Activated naive CD4-positive, alpha-beta T cell treated with anti-CD3 and anti-CD28 coated beads, Interleukin-2, amount 10 ng/mL, durations not matched to agents 7 days and 5 days (primary cell): ENCODE measurements at regions not wholly inside any gene's neighbourhood (a gene's known extent, or its start where the extent isn't known, plus 50 kb on each side); places are given as distances from the start of the nearest gene placed in this dataset.

Source experiments
- CTCF ChIA-PET: fragments of 350-600 bp; sonication (Branson Sonifier 250); formaldehyde crosslinking; loops from one replicate; lab custom pipeline; 2021; ENCODE audit warnings: antibody characterized with exemption; lab: Charles Lee
- DNase-seq: peaks from one replicate; pipeline ENCODE4 v3.0.0-alpha.2; 2020
- H3K27ac Mint-ChIP-seq: one replicate; pipeline ENCODE4 v1.8.0; 2021; ENCODE audit warnings: mild to moderate bottlenecking, moderate library complexity, mixed read lengths
- H3K27me3 Mint-ChIP-seq: one replicate; pipeline ENCODE4 v1.8.0; 2021; ENCODE audit warnings: mild to moderate bottlenecking, mixed read lengths
- H3K36me3 Mint-ChIP-seq: one replicate; pipeline ENCODE4 v1.8.0; 2021; ENCODE audit warnings: mixed read lengths
- H3K4me1 Mint-ChIP-seq: one replicate; pipeline ENCODE4 v1.8.0; 2021; ENCODE audit warnings: mixed read lengths
- H3K4me3 Mint-ChIP-seq: one replicate; pipeline ENCODE4 v1.8.0; 2021; ENCODE audit warnings: mild to moderate bottlenecking, moderate library complexity, mixed read lengths
- H3K9me3 Mint-ChIP-seq: one replicate; pipeline ENCODE4 v1.8.0; 2021; ENCODE audit warnings: mixed read lengths

GRCh38 chr4:110381784-110382183 lies 94.2 kb upstream of the ENPEP start:
- Mint-ChIP-seq H3K36me3 (no peaks in the 10 kb centered on the region), H3K4me1 (no peaks in the 10 kb centered on the region), H3K27me3 (peaks cover 9% of the 10 kb centered on the region), H3K9me3 (peaks cover 15% of the 10 kb centered on the region), H3K27ac (no peak overlapping the region), H3K4me3 (no peak overlapping the region)
- CTCF ChIA-PET = no interaction called here
- DNase-seq = no peak

GRCh38 chr4:110372485-110372884 lies 103.5 kb upstream of the ENPEP start:
- CTCF ChIA-PET = no interaction called here
- no peak for DNase-seq
- Mint-ChIP-seq H3K36me3 (no peaks in the 10 kb centered on the region), H3K27ac (no peak overlapping the region), H3K4me1 (no peaks in the 10 kb centered on the region), H3K27me3 (no peaks in the 10 kb centered on the region), H3K9me3 (no peaks in the 10 kb centered on the region), H3K4me3 (no peak overlapping the region)

GRCh38 chr4:110371016-110371770 lies 104.8 kb upstream of the ENPEP start:
- no peaks in the 10 kb centered on the region for H3K9me3 Mint-ChIP-seq
- H3K4me3 Mint-ChIP-seq = no peak overlapping the region
- CTCF ChIA-PET = no interaction called here
- H3K4me1 Mint-ChIP-seq = no peaks in the 10 kb centered on the region
- no peaks in the 10 kb centered on the region for H3K36me3 Mint-ChIP-seq
- no peaks in the 10 kb centered on the region for H3K27me3 Mint-ChIP-seq
- no peak for DNase-seq
- H3K27ac Mint-ChIP-seq = no peak overlapping the region

GRCh38 chr4:110368409-110368808 lies 107.5 kb upstream of the ENPEP start:
- CTCF ChIA-PET = no interaction called here
- no peaks in the 10 kb centered on the region for H3K36me3 Mint-ChIP-seq
- H3K4me1 Mint-ChIP-seq = no peaks in the 10 kb centered on the region
- H3K27ac Mint-ChIP-seq = no peak overlapping the region
- DNase-seq = no peak
- no peaks in the 10 kb centered on the region for H3K9me3 Mint-ChIP-seq
- H3K4me3 Mint-ChIP-seq = no peak overlapping the region
- no peaks in the 10 kb centered on the region for H3K27me3 Mint-ChIP-seq

DNA sequence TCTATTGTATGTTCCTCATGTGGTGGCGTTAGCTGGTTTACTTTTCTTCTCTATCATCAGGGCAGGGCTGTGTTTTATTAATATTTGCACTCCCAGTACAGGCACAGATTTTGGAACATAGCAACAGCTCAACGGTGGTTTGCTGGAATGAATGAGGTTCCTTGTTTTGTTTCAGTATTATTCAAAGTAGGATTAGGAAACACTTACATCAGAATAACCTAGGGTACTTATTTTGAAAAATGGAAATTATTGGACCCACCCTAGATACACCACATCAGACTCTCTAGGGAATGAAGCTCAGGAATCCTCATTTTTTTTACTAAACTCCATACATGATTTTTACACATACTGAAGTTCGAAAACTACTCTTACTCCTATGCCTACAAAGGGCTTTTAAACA lies 108.8 kb upstream of the ENPEP start:
- Mint-ChIP-seq H3K9me3 (no peaks in the 10 kb centered on the region), H3K27me3 (no peaks in the 10 kb centered on the region), H3K4me3 (no peak overlapping the region), H3K4me1 (no peaks in the 10 kb centered on the region), H3K36me3 (no peaks in the 10 kb centered on the region), H3K27ac (no peak overlapping the region)
- CTCF ChIA-PET = interaction anchor here (0.7 kb wide), 1 partner anchor 385 kb away, joined by 3 read pairs; no protein-coding TSS in a partner anchor
- no peak for DNase-seq

- Mint-ChIP-seq H3K27me3 (no peaks in the 10 kb centered on the region), H3K36me3 (no peaks in the 10 kb centered on the region), H3K4me3 (no peak overlapping the region), H3K27ac (no peak overlapping the region), H3K4me1 (no peaks in the 10 kb centered on the region), H3K9me3 (no peaks in the 10 kb centered on the region)
- DNase-seq = no peak
- CTCF ChIA-PET = interaction anchor here (1.1 kb wide), 1 partner anchor 14 kb away, joined by 4 read pairs; no protein-coding TSS in a partner anchor
Observed at GRCh38 chr4:110365761-110366160, 110.2 kb upstream of the ENPEP start.

GRCh38 chr4:110364911-110365520 lies 110.9 kb upstream of the ENPEP start:
- H3K27ac Mint-ChIP-seq = no peak overlapping the region
- no peak overlapping the region for H3K4me3 Mint-ChIP-seq
- CTCF ChIA-PET = interaction anchor here (1.1 kb wide), 1 partner anchor 13 kb away, joined by 4 read pairs; no protein-coding TSS in a partner anchor
- H3K9me3 Mint-ChIP-seq = no peaks in the 10 kb centered on the region
- no peaks in the 10 kb centered on the region for H3K27me3 Mint-ChIP-seq
- H3K4me1 Mint-ChIP-seq = no peaks in the 10 kb centered on the region
- DNase-seq = no peak
- no peaks in the 10 kb centered on the region for H3K36me3 Mint-ChIP-seq

DNA sequence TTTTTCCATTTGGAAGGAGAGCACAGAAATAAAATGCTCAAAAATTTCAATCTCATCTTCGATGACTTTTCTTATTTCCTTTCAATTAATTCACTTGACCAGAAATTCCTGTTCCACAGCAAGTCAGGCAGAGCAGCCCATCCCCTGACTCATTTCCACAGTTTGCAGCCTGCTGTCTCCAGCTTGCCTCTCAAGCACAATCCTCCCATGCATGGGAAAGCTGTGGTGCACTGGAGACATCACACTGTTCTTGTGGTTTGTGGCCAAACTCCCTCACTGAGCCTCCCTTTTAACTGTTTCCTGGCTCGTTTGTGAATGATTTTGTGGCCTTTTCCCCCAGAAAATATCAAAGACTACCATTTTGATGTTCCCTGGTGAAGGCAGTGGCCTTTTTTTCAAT lies 114.0 kb upstream of the ENPEP start:
- no peak for DNase-seq
- H3K4me1 Mint-ChIP-seq = no peaks in the 10 kb centered on the region
- H3K9me3 Mint-ChIP-seq = no peaks in the 10 kb centered on the region
- no peak overlapping the region for H3K27ac Mint-ChIP-seq
- H3K27me3 Mint-ChIP-seq = no peaks in the 10 kb centered on the region
- CTCF ChIA-PET = no interaction called here
- H3K4me3 Mint-ChIP-seq = no peak overlapping the region
- no peaks in the 10 kb centered on the region for H3K36me3 Mint-ChIP-seq

- CTCF ChIA-PET = no interaction called here
Observed at GRCh38 chr4:110359076-110359475, 116.9 kb upstream of the ENPEP start.

GRCh38 chr4:110357521-110357920 lies 118.4 kb upstream of the ENPEP start:
- DNase-seq = no peak
- peaks cover 4% of the 10 kb centered on the region for H3K27me3 Mint-ChIP-seq
- no peaks in the 10 kb centered on the region for H3K9me3 Mint-ChIP-seq
- no peak overlapping the region for H3K27ac Mint-ChIP-seq
- no peaks in the 10 kb centered on the region for H3K36me3 Mint-ChIP-seq
- CTCF ChIA-PET = no interaction called here
- no peaks in the 10 kb centered on the region for H3K4me1 Mint-ChIP-seq
- H3K4me3 Mint-ChIP-seq = no peak overlapping the region

More at GRCh38 chr4:110359076-110359475, 116.9 kb upstream of the ENPEP start:
- Mint-ChIP-seq H3K36me3 (no peaks in the 10 kb centered on the region), H3K4me3 (no peak overlapping the region), H3K27me3 (no peaks in the 10 kb centered on the region), H3K4me1 (no peaks in the 10 kb centered on the region), H3K27ac (no peak overlapping the region), H3K9me3 (no peaks in the 10 kb centered on the region)
- no peak for DNase-seq

GRCh38 chr4:110354460-110354859 lies 121.5 kb upstream of the ENPEP start:
- H3K27ac Mint-ChIP-seq = no peak overlapping the region
- H3K4me1 Mint-ChIP-seq = no peaks in the 10 kb centered on the region
- peaks cover 4% of the 10 kb centered on the region for H3K27me3 Mint-ChIP-seq

GRCh38 chr4:110352670-110353442 lies 123.1 kb upstream of the ENPEP start:
- no peak overlapping the region for H3K4me3 Mint-ChIP-seq
- H3K4me1 Mint-ChIP-seq = no peaks in the 10 kb centered on the region
- no peaks in the 10 kb centered on the region for H3K36me3 Mint-ChIP-seq
- CTCF ChIA-PET = no interaction called here
- no peak overlapping the region for H3K27ac Mint-ChIP-seq
- H3K27me3 Mint-ChIP-seq = peaks cover 4% of the 10 kb centered on the region
- DNase-seq = no peak
- H3K9me3 Mint-ChIP-seq = no peaks in the 10 kb centered on the region

More at GRCh38 chr4:110354460-110354859, 121.5 kb upstream of the ENPEP start:
- Mint-ChIP-seq H3K36me3 (no peaks in the 10 kb centered on the region), H3K9me3 (no peaks in the 10 kb centered on the region), H3K4me3 (no peak overlapping the region)
- DNase-seq = no peak
- CTCF ChIA-PET = no interaction called here

DNA sequence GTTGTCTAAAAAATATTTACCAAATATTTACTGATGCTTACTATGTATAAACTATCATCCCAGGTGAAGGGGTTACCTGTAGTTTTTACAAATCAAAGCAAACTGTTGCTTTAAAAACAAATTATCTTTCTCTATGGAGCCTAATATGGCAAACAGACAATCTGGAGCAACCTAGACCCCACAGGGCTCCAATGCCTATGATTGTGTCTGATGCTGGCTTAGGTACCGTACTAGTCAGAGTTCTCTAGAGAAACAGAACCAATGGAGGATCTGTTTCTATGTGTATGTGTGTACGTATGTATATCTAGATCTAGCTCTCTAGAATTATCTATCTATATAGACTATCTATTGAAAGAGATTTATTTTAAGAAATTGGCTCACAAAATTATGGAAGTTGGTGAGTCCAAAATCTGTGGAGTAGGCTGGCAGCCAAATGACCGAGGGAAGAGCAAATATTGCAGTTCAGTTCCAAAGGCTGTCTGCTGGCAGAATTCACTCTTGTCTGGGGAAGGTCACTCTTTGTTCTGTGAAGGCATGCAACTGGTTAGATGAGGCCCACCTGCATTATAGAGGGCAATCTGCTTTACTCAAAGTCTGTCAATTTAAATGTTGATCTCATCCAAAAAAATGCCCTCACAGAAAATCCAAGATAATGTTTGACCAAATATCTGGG lies 127.1 kb upstream of the ENPEP start:
- no peak overlapping the region for H3K4me3 Mint-ChIP-seq
- peaks cover 4% of the 10 kb centered on the region for H3K27me3 Mint-ChIP-seq
- DNase-seq = no peak
- no peaks in the 10 kb centered on the region for H3K4me1 Mint-ChIP-seq
- H3K36me3 Mint-ChIP-seq = no peaks in the 10 kb centered on the region
- no peaks in the 10 kb centered on the region for H3K9me3 Mint-ChIP-seq
- CTCF ChIA-PET = no interaction called here
- no peak overlapping the region for H3K27ac Mint-ChIP-seq

- Mint-ChIP-seq H3K9me3 (no peaks in the 10 kb centered on the region), H3K4me1 (no peaks in the 10 kb centered on the region), H3K27me3 (peaks cover 5% of the 10 kb centered on the region), H3K4me3 (no peak overlapping the region), H3K27ac (no peak overlapping the region), H3K36me3 (no peaks in the 10 kb centered on the region)
- no peak for DNase-seq
- CTCF ChIA-PET = no interaction called here
Observed at GRCh38 chr4:110347805-110348204, 128.2 kb upstream of the ENPEP start.
